Testis (tissue), 2 donors: ENCODE measurements at regions not wholly inside any gene's neighbourhood (a gene's known extent, or its start where the extent isn't known, plus 50 kb on each side); places are given as distances from the start of the nearest gene placed in this dataset.

ENCODE experiments used
- CTCF ChIP-seq, 3 experiments: fragments of 450-650 bp in 2 of 3; fragments of 200-600 bp in 1 of 3; sonication (generic) in 1 of 3; IDR thresholded peaks; one replicate each; pipeline ENCODE4 v1.5.1; 2016 to 2019; ENCODE audit warnings: antibody characterized with exemption in 3 of 3, mild to moderate bottlenecking in 2 of 3, moderate library complexity in 1 of 3
- POLR2A ChIP-seq: fragments of 450-650 bp; IDR thresholded peaks from one replicate; pipeline ENCODE4 v1.6.1; 2017; ENCODE audit warnings: antibody characterized with exemption, mild to moderate bottlenecking, moderate library complexity

GRCh38 chr7:53491051-53491450 is 455.6 kb downstream of the POM121L12 start:
- TF ChIP-seq CTCF (IDR thresholded peaks at IDR 0.05) (no peak), POLR2A (no peak)
